ENCODE measurements at regions not wholly inside any gene's neighbourhood (a gene's known extent, or its start where the extent isn't known, plus 50 kb on each side); places are given as distances from the start of the nearest gene placed in this dataset.

DNA sequence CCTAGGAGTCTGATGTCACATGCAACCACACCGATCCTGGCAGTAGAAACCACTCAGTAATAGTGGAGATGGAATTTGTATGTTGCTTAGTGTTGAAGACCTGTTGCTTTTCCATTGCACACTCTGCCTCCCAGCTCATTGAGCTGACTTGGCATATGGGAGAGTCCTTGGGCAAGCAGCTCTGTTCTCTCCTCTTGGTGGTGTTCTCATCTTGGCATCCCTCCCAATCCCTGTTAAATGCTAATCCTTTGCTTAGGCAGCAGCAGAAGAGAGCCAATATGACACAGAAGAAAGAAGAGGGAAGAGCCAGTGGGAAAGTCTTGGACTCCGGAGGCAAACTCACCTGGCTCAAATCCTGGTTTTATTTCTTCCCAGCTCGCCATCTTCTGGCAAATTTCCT is 178.0 kb upstream of the CAND1 start:
- TF ChIP-seq, protein P1, sequence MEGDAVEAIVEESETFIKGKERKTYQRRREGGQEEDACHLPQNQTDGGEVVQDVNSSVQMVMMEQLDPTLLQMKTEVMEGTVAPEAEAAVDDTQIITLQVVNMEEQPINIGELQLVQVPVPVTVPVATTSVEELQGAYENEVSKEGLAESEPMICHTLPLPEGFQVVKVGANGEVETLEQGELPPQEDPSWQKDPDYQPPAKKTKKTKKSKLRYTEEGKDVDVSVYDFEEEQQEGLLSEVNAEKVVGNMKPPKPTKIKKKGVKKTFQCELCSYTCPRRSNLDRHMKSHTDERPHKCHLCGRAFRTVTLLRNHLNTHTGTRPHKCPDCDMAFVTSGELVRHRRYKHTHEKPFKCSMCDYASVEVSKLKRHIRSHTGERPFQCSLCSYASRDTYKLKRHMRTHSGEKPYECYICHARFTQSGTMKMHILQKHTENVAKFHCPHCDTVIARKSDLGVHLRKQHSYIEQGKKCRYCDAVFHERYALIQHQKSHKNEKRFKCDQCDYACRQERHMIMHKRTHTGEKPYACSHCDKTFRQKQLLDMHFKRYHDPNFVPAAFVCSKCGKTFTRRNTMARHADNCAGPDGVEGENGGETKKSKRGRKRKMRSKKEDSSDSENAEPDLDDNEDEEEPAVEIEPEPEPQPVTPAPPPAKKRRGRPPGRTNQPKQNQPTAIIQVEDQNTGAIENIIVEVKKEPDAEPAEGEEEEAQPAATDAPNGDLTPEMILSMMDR (optimal IDR thresholded peaks at IDR 0.05 in 1 of 3, IDR thresholded peaks at IDR 0.05 in 1 of 3, conservative IDR thresholded peaks at IDR 0.05 in 1 of 3; ENCODE audit: extremely low read depth in 1 of 3, insufficient read depth in 2 of 3, low read length in 3 of 3) = peak in 1 of 3 experiments; percentile 23
- no peak for TF ChIP-seq EZH2 (IDR thresholded peaks at IDR 0.05; ENCODE audit: low read length)

All from keratinocyte (primary cell).